Stomach (tissue), 4 donors: ENCODE measurements at regions not wholly inside any gene's neighbourhood (a gene's known extent, or its start where the extent isn't known, plus 50 kb on each side); places are given as distances from the start of the nearest gene placed in this dataset.

Experiments used
- EP300 ChIP-seq: sonication (generic); formaldehyde crosslinking; IDR thresholded peaks from one replicate; pipeline ENCODE4 v1.6.1; 2017; ENCODE audit warnings: antibody characterized with exemption
- POLR2A ChIP-seq, 4 donors: fragments of 450-650 bp; IDR thresholded peaks; one replicate each; pipeline ENCODE4 v1.6.1; 2016; ENCODE audit warnings: antibody characterized with exemption in 4 of 4, control low read depth in 2 of 4, mild to moderate bottlenecking in 1 of 4, moderate library complexity in 1 of 4
- TF ChIP-seq, protein P1 (sequence below), 7 experiments: fragments of 450-650 bp in 4 of 7; fragments of 200-600 bp in 3 of 7; sonication (generic) in 3 of 7; IDR thresholded peaks; one replicate each; pipeline ENCODE4 v1.5.1; 2016 to 2019; ENCODE audit warnings: antibody characterized with exemption in 7 of 7, control low read depth in 2 of 7, mild to moderate bottlenecking in 1 of 7

DNA sequence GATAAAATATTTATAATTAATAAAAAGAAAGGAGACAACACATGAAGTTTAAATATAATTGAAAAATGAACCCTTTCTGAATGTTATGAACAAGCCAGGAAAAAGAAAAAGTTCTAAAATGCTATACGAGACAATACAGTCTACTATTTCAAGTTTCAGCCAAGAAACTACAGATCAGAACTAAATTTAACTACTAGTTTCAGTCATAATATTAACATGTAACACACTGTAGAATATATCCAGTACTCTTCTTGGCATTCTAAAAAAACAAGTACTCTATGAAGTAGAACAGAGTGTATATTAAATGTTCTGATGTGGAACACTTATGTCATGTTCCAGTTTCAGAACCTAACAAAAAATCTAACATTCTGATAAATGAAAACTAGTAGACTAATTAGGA is 679.7 kb downstream of the FAT4 start:
- TF ChIP-seq, protein P1, sequence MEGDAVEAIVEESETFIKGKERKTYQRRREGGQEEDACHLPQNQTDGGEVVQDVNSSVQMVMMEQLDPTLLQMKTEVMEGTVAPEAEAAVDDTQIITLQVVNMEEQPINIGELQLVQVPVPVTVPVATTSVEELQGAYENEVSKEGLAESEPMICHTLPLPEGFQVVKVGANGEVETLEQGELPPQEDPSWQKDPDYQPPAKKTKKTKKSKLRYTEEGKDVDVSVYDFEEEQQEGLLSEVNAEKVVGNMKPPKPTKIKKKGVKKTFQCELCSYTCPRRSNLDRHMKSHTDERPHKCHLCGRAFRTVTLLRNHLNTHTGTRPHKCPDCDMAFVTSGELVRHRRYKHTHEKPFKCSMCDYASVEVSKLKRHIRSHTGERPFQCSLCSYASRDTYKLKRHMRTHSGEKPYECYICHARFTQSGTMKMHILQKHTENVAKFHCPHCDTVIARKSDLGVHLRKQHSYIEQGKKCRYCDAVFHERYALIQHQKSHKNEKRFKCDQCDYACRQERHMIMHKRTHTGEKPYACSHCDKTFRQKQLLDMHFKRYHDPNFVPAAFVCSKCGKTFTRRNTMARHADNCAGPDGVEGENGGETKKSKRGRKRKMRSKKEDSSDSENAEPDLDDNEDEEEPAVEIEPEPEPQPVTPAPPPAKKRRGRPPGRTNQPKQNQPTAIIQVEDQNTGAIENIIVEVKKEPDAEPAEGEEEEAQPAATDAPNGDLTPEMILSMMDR (IDR thresholded peaks at IDR 0.05) = no peak
- TF ChIP-seq EP300 (no peak), POLR2A (IDR thresholded peaks at IDR 0.05) (no peak)
